ENCODE measurements at regions not wholly inside any gene's neighbourhood (a gene's known extent, or its start where the extent isn't known, plus 50 kb on each side); places are given as distances from the start of the nearest gene placed in this dataset.

DNA sequence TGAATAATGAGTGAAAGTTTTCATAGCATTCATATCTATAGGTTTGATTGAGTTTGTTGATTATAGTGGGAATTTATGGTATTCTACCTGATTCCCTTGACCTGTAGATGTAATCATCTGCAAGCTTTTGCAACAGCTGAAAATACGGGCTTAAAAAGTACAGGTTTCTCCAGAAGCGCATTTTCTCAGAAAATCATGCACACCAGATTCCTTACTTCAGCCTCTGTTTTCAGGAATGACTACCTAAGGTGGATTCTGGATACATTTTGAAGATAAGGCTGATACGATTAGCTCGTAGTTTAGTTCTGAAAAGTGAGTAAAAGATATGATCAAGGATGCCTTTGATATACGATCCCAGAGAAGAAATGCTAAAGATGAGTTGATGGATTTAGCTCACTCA is 694.8 kb upstream of the CDH10 start:
- TF ChIP-seq, protein P1, sequence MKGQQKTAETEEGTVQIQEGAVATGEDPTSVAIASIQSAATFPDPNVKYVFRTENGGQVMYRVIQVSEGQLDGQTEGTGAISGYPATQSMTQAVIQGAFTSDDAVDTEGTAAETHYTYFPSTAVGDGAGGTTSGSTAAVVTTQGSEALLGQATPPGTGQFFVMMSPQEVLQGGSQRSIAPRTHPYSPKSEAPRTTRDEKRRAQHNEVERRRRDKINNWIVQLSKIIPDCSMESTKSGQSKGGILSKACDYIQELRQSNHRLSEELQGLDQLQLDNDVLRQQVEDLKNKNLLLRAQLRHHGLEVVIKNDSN (CRISPR knock-in tag; IDR thresholded peaks at IDR 0.05) = no peak
- no peak for TF ChIP-seq FOXJ3 (CRISPR knock-in tag; IDR thresholded peaks at IDR 0.05; ENCODE audit: borderline replicate concordance)
- TF ChIP-seq, protein P2, sequence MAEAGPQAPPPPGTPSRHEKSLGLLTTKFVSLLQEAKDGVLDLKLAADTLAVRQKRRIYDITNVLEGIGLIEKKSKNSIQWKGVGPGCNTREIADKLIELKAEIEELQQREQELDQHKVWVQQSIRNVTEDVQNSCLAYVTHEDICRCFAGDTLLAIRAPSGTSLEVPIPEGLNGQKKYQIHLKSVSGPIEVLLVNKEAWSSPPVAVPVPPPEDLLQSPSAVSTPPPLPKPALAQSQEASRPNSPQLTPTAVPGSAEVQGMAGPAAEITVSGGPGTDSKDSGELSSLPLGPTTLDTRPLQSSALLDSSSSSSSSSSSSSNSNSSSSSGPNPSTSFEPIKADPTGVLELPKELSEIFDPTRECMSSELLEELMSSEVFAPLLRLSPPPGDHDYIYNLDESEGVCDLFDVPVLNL (CRISPR knock-in tag; IDR thresholded peaks at IDR 0.05; ENCODE audit: borderline replicate concordance, low read depth) = no peak
- TF ChIP-seq SMAD3 (CRISPR knock-in tag; IDR thresholded peaks at IDR 0.05; ENCODE audit: borderline replicate concordance) = no peak
- TF ChIP-seq TCF7 (CRISPR knock-in tag; IDR thresholded peaks at IDR 0.05; ENCODE audit: low read depth) = no peak
- TF ChIP-seq ZNF121 (CRISPR knock-in tag; IDR thresholded peaks at IDR 0.05) = no peak
- no peak for TF ChIP-seq ZNF396 (CRISPR knock-in tag; IDR thresholded peaks at IDR 0.05; ENCODE audit: borderline replicate concordance)
- TF ChIP-seq TP53 (CRISPR knock-in tag; IDR thresholded peaks at IDR 0.05) = no peak
- no peak for TF ChIP-seq JAZF1 (CRISPR knock-in tag; IDR thresholded peaks at IDR 0.05)
- no peak for TF ChIP-seq IRF2 (CRISPR knock-in tag; IDR thresholded peaks at IDR 0.05; ENCODE audit: borderline replicate concordance, low read depth)
- no peak for TF ChIP-seq NFYB (CRISPR knock-in tag; conservative IDR thresholded peaks at IDR 0.05; ENCODE audit: low read depth)
- TF ChIP-seq ZNF317 (CRISPR knock-in tag; IDR thresholded peaks at IDR 0.05; ENCODE audit: borderline replicate concordance, low read depth) = no peak
- TF ChIP-seq, protein P3, sequence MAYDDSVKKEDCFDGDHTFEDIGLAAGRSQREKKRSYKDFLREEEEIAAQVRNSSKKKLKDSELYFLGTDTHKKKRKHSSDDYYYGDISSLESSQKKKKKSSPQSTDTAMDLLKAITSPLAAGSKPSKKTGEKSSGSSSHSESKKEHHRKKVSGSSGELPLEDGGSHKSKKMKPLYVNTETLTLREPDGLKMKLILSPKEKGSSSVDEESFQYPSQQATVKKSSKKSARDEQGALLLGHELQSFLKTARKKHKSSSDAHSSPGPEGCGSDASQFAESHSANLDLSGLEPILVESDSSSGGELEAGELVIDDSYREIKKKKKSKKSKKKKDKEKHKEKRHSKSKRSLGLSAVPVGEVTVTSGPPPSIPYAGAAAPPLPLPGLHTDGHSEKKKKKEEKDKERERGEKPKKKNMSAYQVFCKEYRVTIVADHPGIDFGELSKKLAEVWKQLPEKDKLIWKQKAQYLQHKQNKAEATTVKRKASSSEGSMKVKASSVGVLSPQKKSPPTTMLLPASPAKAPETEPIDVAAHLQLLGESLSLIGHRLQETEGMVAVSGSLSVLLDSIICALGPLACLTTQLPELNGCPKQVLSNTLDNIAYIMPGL (CRISPR knock-in tag; IDR thresholded peaks at IDR 0.05) = no peak
- TF ChIP-seq ZBTB21 (CRISPR knock-in tag; IDR thresholded peaks at IDR 0.05; ENCODE audit: borderline replicate concordance) = no peak
- no peak overlapping the region for H3K27ac Mint-ChIP-seq
- H3K36me3 Mint-ChIP-seq = peaks cover 27% of the 10 kb centered on the region
- H3K9me3 Mint-ChIP-seq = peaks cover 13% of the 10 kb centered on the region
- ATAC-seq = no peak
- DNase-seq (ENCODE audit: low spot score) = no peak
- no peaks in the 10 kb centered on the region; the same call in 1 of the 2 replicates for H3K4me1 Mint-ChIP-seq
- ChIA-PET POLR2A (no interaction called here), CTCF (no interaction called here)
- H3K27me3 Mint-ChIP-seq (ENCODE audit: low read depth) = no peaks in the 10 kb centered on the region
- H3K4me3 Mint-ChIP-seq = no peak overlapping the region

DNA sequence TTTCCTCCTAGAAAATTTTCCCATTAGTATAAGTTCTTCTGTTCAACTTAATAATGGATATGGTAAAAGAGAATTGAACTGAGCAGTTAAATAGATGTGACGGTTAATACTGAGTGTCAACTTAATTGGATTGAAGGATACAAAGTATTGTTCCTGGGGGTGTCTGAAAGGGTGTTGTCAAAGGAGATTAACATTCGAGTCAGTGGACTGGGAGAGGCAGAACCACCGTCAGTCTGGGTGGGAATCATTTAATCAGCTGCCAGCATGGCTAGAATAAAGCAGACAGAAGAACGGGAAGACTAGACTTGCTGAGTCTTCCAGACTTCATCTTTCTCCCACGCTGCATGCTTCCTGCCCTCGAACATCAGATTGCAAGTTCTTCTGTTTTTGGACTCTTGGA is 689.6 kb upstream of the CDH10 start:
- H3K27ac Mint-ChIP-seq = no peak overlapping the region
- ChIA-PET CTCF (no interaction called here), POLR2A (no interaction called here)
- H3K4me3 Mint-ChIP-seq = no peak overlapping the region
- ATAC-seq (no peak), DNase-seq (ENCODE audit: low spot score) (no peak)
- H3K9me3 Mint-ChIP-seq = peaks cover 8% of the 10 kb centered on the region
- no peaks in the 10 kb centered on the region for H3K27me3 Mint-ChIP-seq (ENCODE audit: low read depth)
- H3K36me3 Mint-ChIP-seq = peaks cover 15% of the 10 kb centered on the region
- TF ChIP-seq ZNF423 (CRISPR knock-in tag; IDR thresholded peaks at IDR 0.05) (no peak), TP53 (CRISPR knock-in tag; IDR thresholded peaks at IDR 0.05) (no peak), GTF2I (CRISPR knock-in tag; conservative IDR thresholded peaks at IDR 0.05) (no peak), IRF2 (CRISPR knock-in tag; IDR thresholded peaks at IDR 0.05; ENCODE audit: borderline replicate concordance, low read depth) (no peak), ETV6 (CRISPR knock-in tag; IDR thresholded peaks at IDR 0.05) (no peak), CBFB (CRISPR knock-in tag; IDR thresholded peaks at IDR 0.05; ENCODE audit: low read depth) (no peak)
- TF ChIP-seq, protein P4, sequence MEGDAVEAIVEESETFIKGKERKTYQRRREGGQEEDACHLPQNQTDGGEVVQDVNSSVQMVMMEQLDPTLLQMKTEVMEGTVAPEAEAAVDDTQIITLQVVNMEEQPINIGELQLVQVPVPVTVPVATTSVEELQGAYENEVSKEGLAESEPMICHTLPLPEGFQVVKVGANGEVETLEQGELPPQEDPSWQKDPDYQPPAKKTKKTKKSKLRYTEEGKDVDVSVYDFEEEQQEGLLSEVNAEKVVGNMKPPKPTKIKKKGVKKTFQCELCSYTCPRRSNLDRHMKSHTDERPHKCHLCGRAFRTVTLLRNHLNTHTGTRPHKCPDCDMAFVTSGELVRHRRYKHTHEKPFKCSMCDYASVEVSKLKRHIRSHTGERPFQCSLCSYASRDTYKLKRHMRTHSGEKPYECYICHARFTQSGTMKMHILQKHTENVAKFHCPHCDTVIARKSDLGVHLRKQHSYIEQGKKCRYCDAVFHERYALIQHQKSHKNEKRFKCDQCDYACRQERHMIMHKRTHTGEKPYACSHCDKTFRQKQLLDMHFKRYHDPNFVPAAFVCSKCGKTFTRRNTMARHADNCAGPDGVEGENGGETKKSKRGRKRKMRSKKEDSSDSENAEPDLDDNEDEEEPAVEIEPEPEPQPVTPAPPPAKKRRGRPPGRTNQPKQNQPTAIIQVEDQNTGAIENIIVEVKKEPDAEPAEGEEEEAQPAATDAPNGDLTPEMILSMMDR (IDR thresholded peaks at IDR 0.05) = no peak
- TF ChIP-seq, protein P5, sequence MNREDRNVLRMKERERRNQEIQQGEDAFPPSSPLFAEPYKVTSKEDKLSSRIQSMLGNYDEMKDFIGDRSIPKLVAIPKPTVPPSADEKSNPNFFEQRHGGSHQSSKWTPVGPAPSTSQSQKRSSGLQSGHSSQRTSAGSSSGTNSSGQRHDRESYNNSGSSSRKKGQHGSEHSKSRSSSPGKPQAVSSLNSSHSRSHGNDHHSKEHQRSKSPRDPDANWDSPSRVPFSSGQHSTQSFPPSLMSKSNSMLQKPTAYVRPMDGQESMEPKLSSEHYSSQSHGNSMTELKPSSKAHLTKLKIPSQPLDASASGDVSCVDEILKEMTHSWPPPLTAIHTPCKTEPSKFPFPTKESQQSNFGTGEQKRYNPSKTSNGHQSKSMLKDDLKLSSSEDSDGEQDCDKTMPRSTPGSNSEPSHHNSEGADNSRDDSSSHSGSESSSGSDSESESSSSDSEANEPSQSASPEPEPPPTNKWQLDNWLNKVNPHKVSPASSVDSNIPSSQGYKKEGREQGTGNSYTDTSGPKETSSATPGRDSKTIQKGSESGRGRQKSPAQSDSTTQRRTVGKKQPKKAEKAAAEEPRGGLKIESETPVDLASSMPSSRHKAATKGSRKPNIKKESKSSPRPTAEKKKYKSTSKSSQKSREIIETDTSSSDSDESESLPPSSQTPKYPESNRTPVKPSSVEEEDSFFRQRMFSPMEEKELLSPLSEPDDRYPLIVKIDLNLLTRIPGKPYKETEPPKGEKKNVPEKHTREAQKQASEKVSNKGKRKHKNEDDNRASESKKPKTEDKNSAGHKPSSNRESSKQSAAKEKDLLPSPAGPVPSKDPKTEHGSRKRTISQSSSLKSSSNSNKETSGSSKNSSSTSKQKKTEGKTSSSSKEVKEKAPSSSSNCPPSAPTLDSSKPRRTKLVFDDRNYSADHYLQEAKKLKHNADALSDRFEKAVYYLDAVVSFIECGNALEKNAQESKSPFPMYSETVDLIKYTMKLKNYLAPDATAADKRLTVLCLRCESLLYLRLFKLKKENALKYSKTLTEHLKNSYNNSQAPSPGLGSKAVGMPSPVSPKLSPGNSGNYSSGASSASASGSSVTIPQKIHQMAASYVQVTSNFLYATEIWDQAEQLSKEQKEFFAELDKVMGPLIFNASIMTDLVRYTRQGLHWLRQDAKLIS (CRISPR knock-in tag; IDR thresholded peaks at IDR 0.05; ENCODE audit: borderline replicate concordance) = no peak
- H3K4me1 Mint-ChIP-seq = no peaks in the 10 kb centered on the region

Data from WTC11 (cell line).